Neutrophil (primary cell): ENCODE measurements at regions not wholly inside any gene's neighbourhood (a gene's known extent, or its start where the extent isn't known, plus 50 kb on each side); places are given as distances from the start of the nearest gene placed in this dataset.

Experiments used
- H3K27ac ChIP-seq: fragments of 200-600 bp; sonication (generic); 2 replicates; pipeline ENCODE4 v1.5.1; 2016; ENCODE audit warnings: mild to moderate bottlenecking, moderate library complexity
- H3K27me3 ChIP-seq: fragments of 200-600 bp; sonication (generic); 2 replicates; pipeline ENCODE4 v1.6.0; 2016; ENCODE audit warnings: mild to moderate bottlenecking
- H3K36me3 ChIP-seq: fragments of 200-600 bp; sonication (generic); 2 replicates; pipeline ENCODE4 v1.5.1; 2017
- H3K4me1 ChIP-seq, 2 experiments: fragments of 200-600 bp in 1 of 2; sonication (generic) in 1 of 2; 1 replicate in 1 of 2; 2 replicates in 1 of 2; pipeline versions ENCODE4 v1.5.1 to v1.6.1; 2013 to 2016; ENCODE audit warnings: low read depth in 1 of 2, low read length in 1 of 2, mild to moderate bottlenecking in 1 of 2, moderate library complexity in 1 of 2; ENCODE audit not compliant: control insufficient read depth in 1 of 2, insufficient read depth in 1 of 2
- H3K4me3 ChIP-seq, 2 experiments: fragments of 200-600 bp in 1 of 2; sonication (generic) in 1 of 2; 1 replicate in 1 of 2; 2 replicates in 1 of 2; pipeline ENCODE4 v1.5.1; 2013 to 2016; ENCODE audit warnings: low read depth in 1 of 2, low read length in 1 of 2, mild to moderate bottlenecking in 1 of 2, moderate library complexity in 1 of 2
- H3K9me3 ChIP-seq: fragments of 200-600 bp; sonication (generic); 2 replicates; pipeline ENCODE4 v1.5.1; 2016
- TF ChIP-seq, protein P1 (sequence below): fragments of 200-600 bp; sonication (generic); IDR thresholded peaks from 2 replicates; pipeline ENCODE4 v1.5.1; 2016; ENCODE audit warnings: antibody characterized with exemption

DNA sequence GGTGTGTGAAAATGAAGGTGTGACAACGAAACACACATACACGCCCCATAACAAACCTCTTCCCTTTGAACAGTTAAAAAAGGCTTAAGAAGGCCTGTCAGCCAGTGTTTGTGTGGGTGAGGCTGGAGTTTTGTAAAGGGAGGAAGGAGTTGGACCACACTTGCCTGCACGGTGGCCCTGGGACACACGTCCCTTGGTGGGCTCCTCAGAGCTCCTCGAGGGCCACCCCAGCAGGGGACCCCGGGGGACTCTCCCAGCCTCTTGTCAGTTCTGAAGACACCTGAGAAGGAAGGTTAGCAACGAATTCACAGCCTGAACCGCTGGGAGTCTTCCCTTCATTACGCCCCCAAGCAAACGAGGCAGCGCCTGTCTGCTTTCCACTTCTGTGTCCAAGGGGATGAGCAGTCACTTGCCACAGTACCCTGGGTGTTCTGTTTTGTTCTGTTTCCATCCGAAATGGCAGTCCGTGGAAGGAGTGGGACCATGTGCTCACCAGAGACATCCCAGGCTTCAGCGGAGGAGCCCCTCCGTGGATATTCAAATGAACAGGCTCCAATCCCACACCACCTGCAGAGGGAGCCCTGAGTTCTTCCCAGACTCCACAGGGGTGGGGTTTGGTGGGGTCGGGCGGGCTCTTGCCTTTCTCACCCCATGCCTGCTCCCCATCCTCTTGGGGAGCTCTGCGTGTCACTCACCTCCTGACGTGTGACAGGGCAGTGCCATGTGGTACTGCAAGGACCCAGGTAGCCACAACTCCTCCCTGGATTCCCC is 68.6 kb downstream of the NRN1 start:
- Histone ChIP-seq H3K9me3 (no peaks in the 10 kb centered on the region), H3K4me3 (no peak overlapping the region), H3K36me3 (no peaks in the 10 kb centered on the region), H3K27me3 (peaks cover 34% of the 10 kb centered on the region), H3K4me1 (no peaks in the 10 kb centered on the region), H3K27ac (no peak overlapping the region)
- TF ChIP-seq, protein P1, sequence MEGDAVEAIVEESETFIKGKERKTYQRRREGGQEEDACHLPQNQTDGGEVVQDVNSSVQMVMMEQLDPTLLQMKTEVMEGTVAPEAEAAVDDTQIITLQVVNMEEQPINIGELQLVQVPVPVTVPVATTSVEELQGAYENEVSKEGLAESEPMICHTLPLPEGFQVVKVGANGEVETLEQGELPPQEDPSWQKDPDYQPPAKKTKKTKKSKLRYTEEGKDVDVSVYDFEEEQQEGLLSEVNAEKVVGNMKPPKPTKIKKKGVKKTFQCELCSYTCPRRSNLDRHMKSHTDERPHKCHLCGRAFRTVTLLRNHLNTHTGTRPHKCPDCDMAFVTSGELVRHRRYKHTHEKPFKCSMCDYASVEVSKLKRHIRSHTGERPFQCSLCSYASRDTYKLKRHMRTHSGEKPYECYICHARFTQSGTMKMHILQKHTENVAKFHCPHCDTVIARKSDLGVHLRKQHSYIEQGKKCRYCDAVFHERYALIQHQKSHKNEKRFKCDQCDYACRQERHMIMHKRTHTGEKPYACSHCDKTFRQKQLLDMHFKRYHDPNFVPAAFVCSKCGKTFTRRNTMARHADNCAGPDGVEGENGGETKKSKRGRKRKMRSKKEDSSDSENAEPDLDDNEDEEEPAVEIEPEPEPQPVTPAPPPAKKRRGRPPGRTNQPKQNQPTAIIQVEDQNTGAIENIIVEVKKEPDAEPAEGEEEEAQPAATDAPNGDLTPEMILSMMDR: no peak

DNA sequence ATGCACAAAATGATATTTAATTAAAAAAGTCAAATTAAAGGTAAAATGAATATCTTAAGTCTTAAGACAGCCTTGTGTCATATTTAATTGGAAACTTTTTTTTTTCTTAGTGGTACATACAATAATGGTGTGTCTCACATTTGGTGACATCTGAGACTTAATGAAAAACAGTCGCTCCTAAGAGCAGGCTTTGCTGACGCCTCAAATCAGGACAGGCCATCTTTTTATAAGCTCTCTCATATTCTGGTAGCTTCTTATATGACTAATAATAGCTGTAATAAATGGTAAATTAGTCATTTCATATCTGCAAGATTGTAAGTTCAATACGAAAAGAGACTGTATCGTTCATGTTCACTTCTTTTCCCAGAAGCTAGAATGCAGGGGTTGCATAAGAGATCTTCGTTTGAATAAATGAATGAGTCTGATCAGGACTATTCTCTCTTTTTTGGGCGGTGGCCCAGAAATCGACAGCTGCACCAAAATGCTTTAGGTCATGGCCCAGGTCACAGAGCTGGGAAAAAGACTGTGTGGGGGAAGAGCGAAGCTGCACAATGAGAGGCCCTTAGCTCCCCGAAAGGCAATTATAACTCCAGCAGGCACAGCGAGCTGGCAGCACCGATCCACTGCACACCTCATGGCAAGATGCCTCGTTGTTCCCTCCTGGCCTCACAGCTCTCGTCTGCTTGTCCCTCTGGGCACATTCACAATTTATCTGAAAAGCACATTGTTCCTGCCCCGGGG is 69.4 kb downstream of the NRN1 start:
- H3K36me3 ChIP-seq: no peaks in the 10 kb centered on the region
- no peaks in the 10 kb centered on the region for H3K4me1 ChIP-seq
- peaks cover 41% of the 10 kb centered on the region for H3K27me3 ChIP-seq
- no peak overlapping the region for H3K27ac ChIP-seq
- H3K9me3 ChIP-seq: no peaks in the 10 kb centered on the region
- TF ChIP-seq, protein P1: no peak
- no peak overlapping the region for H3K4me3 ChIP-seq

DNA sequence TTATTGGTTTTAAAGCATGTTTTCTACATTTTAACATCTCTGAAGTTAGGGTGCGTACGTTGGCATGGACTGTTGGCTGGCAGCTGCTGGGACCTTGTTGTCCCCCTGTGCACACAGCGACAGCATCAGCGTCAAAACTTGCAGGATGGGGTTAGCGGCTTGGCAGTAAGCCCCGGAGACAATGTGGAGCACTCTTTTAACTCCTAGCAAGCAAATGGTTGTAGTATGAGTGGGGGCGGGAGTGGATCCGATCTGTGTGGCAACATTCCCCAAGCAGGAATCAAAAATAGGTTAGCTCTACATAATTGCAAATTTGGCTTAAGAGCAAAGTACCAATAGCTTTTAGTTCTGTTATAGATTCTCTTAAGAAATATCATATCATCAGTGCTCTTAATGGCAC is 70.1 kb downstream of the NRN1 start:
- Histone ChIP-seq H3K4me1 (no peaks in the 10 kb centered on the region), H3K27me3 (peaks cover 48% of the 10 kb centered on the region), H3K9me3 (no peaks in the 10 kb centered on the region), H3K36me3 (no peaks in the 10 kb centered on the region), H3K27ac (no peak overlapping the region), H3K4me3 (no peak overlapping the region)
- TF ChIP-seq, protein P1: no peak

- Histone ChIP-seq H3K36me3 (no peaks in the 10 kb centered on the region), H3K27ac (no peak overlapping the region), H3K4me3 (no peak overlapping the region), H3K9me3 (no peaks in the 10 kb centered on the region), H3K27me3 (peaks cover 51% of the 10 kb centered on the region), H3K4me1 (no peaks in the 10 kb centered on the region)
- TF ChIP-seq, protein P1: no peak
Measured at GRCh38 chr6:5936140-5936539, 70.6 kb downstream of the NRN1 start.

- Histone ChIP-seq H3K27ac (no peak overlapping the region), H3K36me3 (no peaks in the 10 kb centered on the region), H3K27me3 (peaks cover 60% of the 10 kb centered on the region), H3K4me3 (no peak overlapping the region), H3K4me1 (no peaks in the 10 kb centered on the region), H3K9me3 (no peaks in the 10 kb centered on the region)
- TF ChIP-seq, protein P1: no peak
Measured at GRCh38 chr6:5930968-5931367, 75.8 kb downstream of the NRN1 start.
